ENCODE measurements at regions not wholly inside any gene's neighbourhood (a gene's known extent, or its start where the extent isn't known, plus 50 kb on each side); places are given as distances from the start of the nearest gene placed in this dataset. TPM values are rescaled to one million over a fixed set of nuclear protein-coding genes. Genes with fewer than 3 reads are reported as not detected.
"Not testable (repeated sequence)": the region's sequence is repeated elsewhere in the genome, so short reads cannot be mapped to it uniquely, and the experiment has no call there.

DNA sequence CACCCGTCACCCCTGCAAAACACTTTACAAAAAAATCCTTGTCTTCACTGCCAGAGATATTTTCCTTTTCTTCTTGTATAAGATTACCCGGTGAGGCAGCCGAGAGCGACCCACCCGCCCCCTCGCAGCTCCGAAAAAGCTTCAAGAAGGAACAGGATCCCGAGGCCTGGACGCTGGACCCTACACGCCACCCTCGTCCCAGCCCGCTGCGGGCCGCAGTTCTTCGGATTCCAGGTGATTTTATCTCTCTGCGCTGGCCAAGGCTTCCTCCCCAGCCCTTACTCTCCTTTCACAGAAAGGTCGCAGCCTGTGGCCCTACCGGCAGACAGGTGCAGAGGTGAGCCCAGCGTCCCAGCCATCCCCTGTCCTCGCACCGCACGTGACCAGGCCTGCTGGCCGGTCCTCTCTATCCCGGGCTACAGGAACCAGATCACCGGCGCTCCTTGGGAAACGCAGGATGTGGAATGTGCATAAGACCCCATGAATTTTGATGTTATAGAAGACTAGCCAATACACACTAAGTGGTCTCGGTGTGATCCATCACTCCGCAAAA, 2993.5 kb upstream of the TEKT4 start:
- H4K8ac ChIP-seq (ENCODE audit: low read depth, low read length); H2AK5ac ChIP-seq (ENCODE audit: low read depth, low read length); H3K18ac ChIP-seq (ENCODE audit: low read length); H3K27ac ChIP-seq (replicated peaks; ENCODE audit: low read length); H2BK120ac ChIP-seq (ENCODE audit: low read depth, low read length); H3K4ac ChIP-seq (ENCODE audit: low read length); H3K36me3 ChIP-seq (replicated peaks in 1 of 2; ENCODE audit: control insufficient read depth in 2 of 2, insufficient read depth in 2 of 2, low read length in 2 of 2); H3K27me3 ChIP-seq (ENCODE audit: control insufficient read depth in 3 of 3, insufficient read depth in 3 of 3, low read depth in 1 of 3, low read length in 3 of 3); H2BK5ac ChIP-seq (ENCODE audit: low read length); H3K23ac ChIP-seq (ENCODE audit: low read depth, low read length, poor library complexity); H3K4me1 ChIP-seq (ENCODE audit: control insufficient read depth in 2 of 2, insufficient read depth in 1 of 2, low read depth in 1 of 2, low read length in 2 of 2); H3K9me3 ChIP-seq (replicated peaks in 1 of 2; ENCODE audit: control insufficient read depth in 2 of 2, insufficient read depth in 1 of 2, low read depth in 1 of 2, low read length in 2 of 2); H3K79me1 ChIP-seq (ENCODE audit: low read depth, low read length); H3K14ac ChIP-seq (ENCODE audit: low read length); DNase-seq (ENCODE audit: low spot score); H2AFZ ChIP-seq (ENCODE audit: low read length); H2BK15ac ChIP-seq (ENCODE audit: low read length); H2BK12ac ChIP-seq (ENCODE audit: low read length); H3K9ac ChIP-seq (ENCODE audit: low read depth, low read length, poor library complexity); H4K91ac ChIP-seq (ENCODE audit: low read depth, low read length, poor library complexity); H3K4me3 ChIP-seq (ENCODE audit: low read length in 2 of 2); H3K4me2 ChIP-seq (ENCODE audit: insufficient read depth, low read length, poor library complexity, severe bottlenecking): not testable (repeated sequence)
- WGBS, 2 donors (ENCODE audit: extremely low coverage in 2 of 2, insufficient read length in 2 of 2, insufficient replicate concordance in 1 of 2): no CpG with 5 or more reads among the region's 29 CpGs

DNA sequence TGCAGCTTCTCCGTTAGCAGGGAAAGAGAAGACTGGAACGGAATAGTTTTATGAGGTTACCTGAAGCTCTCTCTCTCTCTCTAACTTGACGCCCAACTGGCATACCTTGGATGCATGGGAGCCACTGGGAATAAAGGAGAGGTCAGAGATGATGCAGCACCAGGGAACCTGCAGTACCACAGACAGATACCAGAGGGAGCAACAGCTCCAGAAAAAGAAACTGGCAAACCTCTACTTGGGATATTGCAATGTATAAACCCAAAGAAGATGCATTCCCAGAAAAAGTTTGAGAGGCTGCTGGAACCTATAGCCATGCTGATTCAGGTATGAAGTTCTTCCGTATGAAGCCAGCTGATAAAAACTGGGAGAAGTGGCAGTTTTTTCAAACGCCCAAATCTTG, 2976.1 kb upstream of the TEKT4 start:
- H3K4ac ChIP-seq (ENCODE audit: low read length); H4K8ac ChIP-seq (ENCODE audit: low read depth, low read length); H3K27me3 ChIP-seq (ENCODE audit: control insufficient read depth in 3 of 3, insufficient read depth in 3 of 3, low read depth in 1 of 3, low read length in 3 of 3); H3K4me3 ChIP-seq (ENCODE audit: low read length in 2 of 2); H3K9me3 ChIP-seq (replicated peaks in 1 of 2; ENCODE audit: control insufficient read depth in 2 of 2, insufficient read depth in 1 of 2, low read depth in 1 of 2, low read length in 2 of 2); H2AFZ ChIP-seq (ENCODE audit: low read length); H2BK12ac ChIP-seq (ENCODE audit: low read length); H3K4me1 ChIP-seq (ENCODE audit: control insufficient read depth in 2 of 2, insufficient read depth in 1 of 2, low read depth in 1 of 2, low read length in 2 of 2); H3K4me2 ChIP-seq (ENCODE audit: insufficient read depth, low read length, poor library complexity, severe bottlenecking); H3K14ac ChIP-seq (ENCODE audit: low read length); H3K36me3 ChIP-seq (replicated peaks in 1 of 2; ENCODE audit: control insufficient read depth in 2 of 2, insufficient read depth in 2 of 2, low read length in 2 of 2); DNase-seq (ENCODE audit: low spot score); H3K18ac ChIP-seq (ENCODE audit: low read length); H4K91ac ChIP-seq (ENCODE audit: low read depth, low read length, poor library complexity); H2BK5ac ChIP-seq (ENCODE audit: low read length); H2BK15ac ChIP-seq (ENCODE audit: low read length); H3K9ac ChIP-seq (ENCODE audit: low read depth, low read length, poor library complexity); H2AK5ac ChIP-seq (ENCODE audit: low read depth, low read length); H3K23ac ChIP-seq (ENCODE audit: low read depth, low read length, poor library complexity); H3K27ac ChIP-seq (replicated peaks; ENCODE audit: low read length); H2BK120ac ChIP-seq (ENCODE audit: low read depth, low read length); H3K79me1 ChIP-seq (ENCODE audit: low read depth, low read length): not testable (repeated sequence)
- no CpG with 5 or more reads among the region's 5 CpGs for WGBS, 2 donors (ENCODE audit: extremely low coverage in 2 of 2, insufficient read length in 2 of 2, insufficient replicate concordance in 1 of 2)

DNA sequence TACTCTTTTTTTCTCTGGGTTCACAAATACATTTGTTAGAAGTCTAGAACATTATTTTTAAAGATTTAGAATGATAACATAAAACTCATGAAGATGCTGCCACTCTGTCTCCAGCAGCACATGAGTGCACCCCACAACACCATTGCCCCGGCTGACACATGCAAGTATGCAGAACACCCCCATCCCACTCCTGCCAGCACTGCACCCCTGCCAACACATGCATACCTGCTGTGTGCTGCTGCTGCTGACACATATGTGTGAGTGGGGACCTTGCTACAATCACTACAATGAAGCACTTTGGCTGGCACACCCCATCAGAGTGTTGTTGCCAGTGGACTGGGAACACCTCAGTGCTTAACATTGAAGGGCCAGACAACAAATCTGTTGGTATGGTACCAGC, 2953.6 kb upstream of the TEKT4 start:
- H4K91ac ChIP-seq (ENCODE audit: low read depth, low read length, poor library complexity); H3K36me3 ChIP-seq (replicated peaks in 1 of 2; ENCODE audit: control insufficient read depth in 2 of 2, insufficient read depth in 2 of 2, low read length in 2 of 2); H3K18ac ChIP-seq (ENCODE audit: low read length); H2AK5ac ChIP-seq (ENCODE audit: low read depth, low read length); H2AFZ ChIP-seq (ENCODE audit: low read length); H3K27ac ChIP-seq (replicated peaks; ENCODE audit: low read length); H4K8ac ChIP-seq (ENCODE audit: low read depth, low read length); H2BK15ac ChIP-seq (ENCODE audit: low read length); H3K79me1 ChIP-seq (ENCODE audit: low read depth, low read length); H3K4me1 ChIP-seq (ENCODE audit: control insufficient read depth in 2 of 2, insufficient read depth in 1 of 2, low read depth in 1 of 2, low read length in 2 of 2); H3K9ac ChIP-seq (ENCODE audit: low read depth, low read length, poor library complexity); H3K4me2 ChIP-seq (ENCODE audit: insufficient read depth, low read length, poor library complexity, severe bottlenecking); H3K27me3 ChIP-seq (ENCODE audit: control insufficient read depth in 3 of 3, insufficient read depth in 3 of 3, low read depth in 1 of 3, low read length in 3 of 3); H3K9me3 ChIP-seq (replicated peaks in 1 of 2; ENCODE audit: control insufficient read depth in 2 of 2, insufficient read depth in 1 of 2, low read depth in 1 of 2, low read length in 2 of 2); H2BK120ac ChIP-seq (ENCODE audit: low read depth, low read length); H2BK12ac ChIP-seq (ENCODE audit: low read length); H3K23ac ChIP-seq (ENCODE audit: low read depth, low read length, poor library complexity); H3K14ac ChIP-seq (ENCODE audit: low read length); H3K4me3 ChIP-seq (ENCODE audit: low read length in 2 of 2); DNase-seq (ENCODE audit: low spot score); H3K4ac ChIP-seq (ENCODE audit: low read length); H2BK5ac ChIP-seq (ENCODE audit: low read length): not testable (repeated sequence)
- WGBS, 2 donors (ENCODE audit: extremely low coverage in 2 of 2, insufficient read length in 2 of 2, insufficient replicate concordance in 1 of 2): no CpG with 5 or more reads among the region's 1 CpG

Small RNA genes in the stretch of these regions (small RNA-seq; reads per million reads assigned to genes)
- gene AC127391.1 (ENCODE audit: insufficient read depth): not detected

All from neuronal stem cell (in vitro differentiated cells).